ENCODE measurements at regions not wholly inside any gene's neighbourhood (a gene's known extent, or its start where the extent isn't known, plus 50 kb on each side); places are given as distances from the start of the nearest gene placed in this dataset.

- TF ChIP-seq, protein P1, sequence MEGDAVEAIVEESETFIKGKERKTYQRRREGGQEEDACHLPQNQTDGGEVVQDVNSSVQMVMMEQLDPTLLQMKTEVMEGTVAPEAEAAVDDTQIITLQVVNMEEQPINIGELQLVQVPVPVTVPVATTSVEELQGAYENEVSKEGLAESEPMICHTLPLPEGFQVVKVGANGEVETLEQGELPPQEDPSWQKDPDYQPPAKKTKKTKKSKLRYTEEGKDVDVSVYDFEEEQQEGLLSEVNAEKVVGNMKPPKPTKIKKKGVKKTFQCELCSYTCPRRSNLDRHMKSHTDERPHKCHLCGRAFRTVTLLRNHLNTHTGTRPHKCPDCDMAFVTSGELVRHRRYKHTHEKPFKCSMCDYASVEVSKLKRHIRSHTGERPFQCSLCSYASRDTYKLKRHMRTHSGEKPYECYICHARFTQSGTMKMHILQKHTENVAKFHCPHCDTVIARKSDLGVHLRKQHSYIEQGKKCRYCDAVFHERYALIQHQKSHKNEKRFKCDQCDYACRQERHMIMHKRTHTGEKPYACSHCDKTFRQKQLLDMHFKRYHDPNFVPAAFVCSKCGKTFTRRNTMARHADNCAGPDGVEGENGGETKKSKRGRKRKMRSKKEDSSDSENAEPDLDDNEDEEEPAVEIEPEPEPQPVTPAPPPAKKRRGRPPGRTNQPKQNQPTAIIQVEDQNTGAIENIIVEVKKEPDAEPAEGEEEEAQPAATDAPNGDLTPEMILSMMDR (IDR thresholded peaks at IDR 0.05; ENCODE audit: insufficient read depth, low read length, missing control alignments), result no peak
- CTCF ChIA-PET, result no interaction called here
- no peak overlapping the region for H3K4me3 ChIP-seq (ENCODE audit: low read depth, low read length)
- POLR2A ChIA-PET, result no interaction called here
- no peak for DNase-seq (ENCODE audit: low read depth, low spot score)
Measured at GRCh38 chr11:109085708-109086373, 336.1 kb upstream of the C11orf87 start.

DNA sequence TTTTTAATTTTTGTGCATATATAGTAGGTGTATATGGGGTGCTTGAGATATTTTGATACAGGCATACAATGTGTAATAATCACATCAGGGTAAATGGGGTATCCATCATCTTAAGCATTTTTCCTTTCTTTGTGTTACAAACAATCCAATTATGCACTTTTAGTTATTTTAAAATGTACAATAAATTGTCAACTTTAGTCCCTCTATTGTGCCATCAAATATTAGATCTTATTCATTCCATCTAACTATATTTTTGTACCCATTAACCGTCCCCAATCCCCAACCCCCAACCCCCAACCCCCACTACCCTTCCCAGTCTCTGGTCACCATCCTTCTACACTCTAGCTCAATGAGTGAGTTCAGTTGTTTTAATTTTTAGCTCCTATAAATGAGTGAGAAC, 335.1 kb upstream of the C11orf87 start:
- no peak overlapping the region for H3K4me3 ChIP-seq (ENCODE audit: low read depth, low read length)
- DNase-seq (ENCODE audit: low read depth, low spot score), result no peak
- POLR2A ChIA-PET, result no interaction called here
- TF ChIP-seq, protein P1 (IDR thresholded peaks at IDR 0.05; ENCODE audit: insufficient read depth, low read length, missing control alignments), result no peak
- CTCF ChIA-PET, result no interaction called here

GRCh38 chr11:109088086-109088485, 333.9 kb upstream of the C11orf87 start:
- ChIA-PET CTCF (no interaction called here), POLR2A (no interaction called here)
- TF ChIP-seq, protein P1 (IDR thresholded peaks at IDR 0.05; ENCODE audit: insufficient read depth, low read length, missing control alignments), result no peak
- no peak overlapping the region for H3K4me3 ChIP-seq (ENCODE audit: low read depth, low read length)
- DNase-seq (ENCODE audit: low read depth, low spot score), result no peak

- no peak overlapping the region for H3K4me3 ChIP-seq (ENCODE audit: low read depth, low read length)
- POLR2A ChIA-PET, result no interaction called here
- no peak for DNase-seq (ENCODE audit: low read depth, low spot score)
- CTCF ChIA-PET, result interaction anchor here (1.3 kb wide), 1 partner anchor 16 kb away, joined by 3 read pairs; no protein-coding TSS in a partner anchor
- TF ChIP-seq, protein P1 (IDR thresholded peaks at IDR 0.05; ENCODE audit: insufficient read depth, low read length, missing control alignments), result no peak
Measured at GRCh38 chr11:109089144-109089543, 332.8 kb upstream of the C11orf87 start.

GRCh38 chr11:109093354-109093753, 328.6 kb upstream of the C11orf87 start:
- TF ChIP-seq, protein P1 (IDR thresholded peaks at IDR 0.05; ENCODE audit: insufficient read depth, low read length, missing control alignments), result no peak
- no peak overlapping the region for H3K4me3 ChIP-seq (ENCODE audit: low read depth, low read length)
- ChIA-PET POLR2A (no interaction called here), CTCF (no interaction called here)
- DNase-seq (ENCODE audit: low read depth, low spot score), result no peak

- POLR2A ChIA-PET, result no interaction called here
- DNase-seq (ENCODE audit: low read depth, low spot score), result no peak
- TF ChIP-seq, protein P1 (IDR thresholded peaks at IDR 0.05; ENCODE audit: insufficient read depth, low read length, missing control alignments), result no peak
- CTCF ChIA-PET, result no interaction called here
- H3K4me3 ChIP-seq (ENCODE audit: low read depth, low read length), result no peak overlapping the region
Measured at GRCh38 chr11:109096266-109096665, 325.7 kb upstream of the C11orf87 start.
